ENCODE measurements at regions not wholly inside any gene's neighbourhood (a gene's known extent, or its start where the extent isn't known, plus 50 kb on each side); places are given as distances from the start of the nearest gene placed in this dataset.

DNA sequence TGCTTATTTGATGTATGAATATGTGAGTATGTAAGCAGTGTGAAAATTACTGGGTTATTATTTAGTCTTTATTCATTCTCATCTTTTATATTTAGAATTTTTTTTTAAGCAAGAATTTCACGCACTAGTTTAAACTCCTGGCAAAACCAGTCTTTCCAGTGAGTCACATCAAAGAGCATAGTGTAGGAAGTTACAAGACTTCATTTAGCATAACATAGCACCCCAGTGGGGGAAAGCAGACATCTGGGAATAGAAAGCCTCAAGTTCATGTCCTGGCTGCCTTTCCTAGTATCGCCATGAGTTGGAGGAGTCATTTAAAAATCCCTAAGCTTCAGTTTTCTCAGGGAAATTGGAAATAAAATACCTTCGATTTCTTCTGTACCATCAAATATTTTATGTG is 408.3 kb downstream of the NUP35 start:
- no peak overlapping the region for H3K4me2 ChIP-seq (ENCODE audit: insufficient read depth, low read length)
- CTCF ChIA-PET: no interaction called here
- TF ChIP-seq EZH2 (IDR thresholded peaks at IDR 0.05; ENCODE audit: borderline replicate concordance, low read depth, low read length, severe bottlenecking): no peak
- no peak for TF ChIP-seq MYC (IDR thresholded peaks at IDR 0.05; ENCODE audit: low read depth, low read length)
- TF ChIP-seq CTCF (IDR thresholded peaks at IDR 0.05; ENCODE audit: extremely low read depth in 1 of 2, insufficient read depth in 1 of 2, low read depth in 1 of 2, low read length in 2 of 2): no peak
- TF ChIP-seq POLR2A (IDR thresholded peaks at IDR 0.05; ENCODE audit: low read depth, low read length): no peak
- no peak for TF ChIP-seq GATA2 (IDR thresholded peaks at IDR 0.05; ENCODE audit: insufficient read depth, insufficient read length, low read depth, low read length)
- no peak for TF ChIP-seq MAX (IDR thresholded peaks at IDR 0.05; ENCODE audit: insufficient read depth, insufficient read length)
- no peaks in the 10 kb centered on the region for H3K27me3 ChIP-seq (ENCODE audit: control insufficient read depth in 2 of 2, insufficient read depth in 2 of 2, low read length in 2 of 2)
- no TSS peak for BruUV-seq (replicated peaks)
- no peaks in the 10 kb centered on the region for H4K20me1 ChIP-seq (replicated peaks; ENCODE audit: control insufficient read depth, extremely low read depth, insufficient read depth, low read length)
- DNase-seq (ENCODE audit: low read depth, low spot score): no peak
- H3K9ac ChIP-seq (replicated peaks; ENCODE audit: extremely low read depth, insufficient read depth, low read length): no peak overlapping the region
- no peaks in the 10 kb centered on the region for H3K36me3 ChIP-seq (ENCODE audit: control insufficient read depth in 2 of 2, extremely low read depth in 1 of 2, insufficient read depth in 2 of 2, low read length in 2 of 2)
- no peak for FAIRE-seq
- H3K79me2 ChIP-seq (ENCODE audit: control insufficient read depth, insufficient read depth, low read length): no peaks in the 10 kb centered on the region
- no peaks in the 10 kb centered on the region for H3K4me1 ChIP-seq (ENCODE audit: control insufficient read depth, extremely low read depth, insufficient read depth, low read length)
- no peak overlapping the region for H3K4me3 ChIP-seq (replicated peaks in 1 of 3; ENCODE audit: insufficient read depth in 1 of 3, low read depth in 1 of 3, low read length in 3 of 3)
- no peaks in the 10 kb centered on the region for H3K9me1 ChIP-seq (replicated peaks; ENCODE audit: control insufficient read depth, extremely low read depth, insufficient read depth, low read length)
- no peaks in the 10 kb centered on the region for H3K9me3 ChIP-seq (replicated peaks; ENCODE audit: control insufficient read depth, insufficient read depth, low read length)
- POLR2A ChIA-PET: no interaction called here
- intact Hi-C loops (cut with micrococcal nuclease) (loop anchor here (5.0 kb wide), 1 partner anchor 1900 kb away; no protein-coding TSS in a partner anchor), dilution Hi-C loops (cut with MboI; ENCODE audit: extremely low pct_ligation_motif_present, low sequenced_read_pairs) (no loop called here)
- H3K27ac ChIP-seq (ENCODE audit: insufficient read depth, low read depth, low read length): no peak overlapping the region
- no peak overlapping the region for H2AFZ ChIP-seq (ENCODE audit: low read depth, low read length)

DNA sequence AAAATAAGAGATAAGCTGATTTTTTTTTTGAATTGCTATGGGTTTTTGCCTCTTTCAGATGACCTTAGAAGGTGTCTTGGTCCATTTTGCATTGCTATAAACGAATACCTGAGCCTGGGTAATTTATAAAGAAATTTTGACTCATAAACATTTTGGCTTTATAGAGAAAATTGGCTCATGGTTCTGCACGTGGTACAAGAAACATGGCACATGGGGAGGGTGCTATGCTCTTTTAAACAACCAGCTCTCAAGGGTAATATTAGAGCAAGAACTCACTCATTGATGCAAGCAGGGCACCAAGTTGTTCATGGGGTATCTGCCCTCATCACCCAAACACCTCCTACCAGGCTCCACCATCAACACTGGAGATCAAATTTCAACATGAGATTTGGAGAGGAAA is 408.8 kb downstream of the NUP35 start:
- intact Hi-C loops (cut with micrococcal nuclease): loop anchor here (5.0 kb wide), 1 partner anchor 1899 kb away; no protein-coding TSS in a partner anchor
- no TSS peak for BruUV-seq (replicated peaks)

More for the DNA sequence above, 408.8 kb downstream of the NUP35 start:
- H3K4me1 ChIP-seq (ENCODE audit: control insufficient read depth, extremely low read depth, insufficient read depth, low read length): no peaks in the 10 kb centered on the region
- no peak overlapping the region for H3K4me3 ChIP-seq (replicated peaks in 1 of 3; ENCODE audit: insufficient read depth in 1 of 3, low read depth in 1 of 3, low read length in 3 of 3)
- no peaks in the 10 kb centered on the region for H3K79me2 ChIP-seq (ENCODE audit: control insufficient read depth, insufficient read depth, low read length)
- FAIRE-seq (no peak), DNase-seq (ENCODE audit: low read depth, low spot score) (no peak)
- TF ChIP-seq EZH2 (IDR thresholded peaks at IDR 0.05; ENCODE audit: borderline replicate concordance, low read depth, low read length, severe bottlenecking) (no peak), POLR2A (IDR thresholded peaks at IDR 0.05; ENCODE audit: low read depth, low read length) (no peak), CTCF (IDR thresholded peaks at IDR 0.05; ENCODE audit: extremely low read depth in 1 of 2, insufficient read depth in 1 of 2, low read depth in 1 of 2, low read length in 2 of 2) (no peak), JUN (IDR thresholded peaks at IDR 0.05; ENCODE audit: borderline replicate concordance, insufficient read depth, insufficient read length, low read depth) (no peak)
- no peaks in the 10 kb centered on the region for H3K9me3 ChIP-seq (replicated peaks; ENCODE audit: control insufficient read depth, insufficient read depth, low read length)
- POLR2A ChIA-PET: no interaction called here
- no peak overlapping the region for H3K9ac ChIP-seq (replicated peaks; ENCODE audit: extremely low read depth, insufficient read depth, low read length)
- CTCF ChIA-PET: no interaction called here
- dilution Hi-C loops (cut with MboI; ENCODE audit: extremely low pct_ligation_motif_present, low sequenced_read_pairs): no loop called here
- H3K4me2 ChIP-seq (ENCODE audit: insufficient read depth, low read length): no peak overlapping the region
- no peaks in the 10 kb centered on the region for H3K9me1 ChIP-seq (replicated peaks; ENCODE audit: control insufficient read depth, extremely low read depth, insufficient read depth, low read length)
- no peak overlapping the region for H3K27ac ChIP-seq (ENCODE audit: insufficient read depth, low read depth, low read length)
- H2AFZ ChIP-seq (ENCODE audit: low read depth, low read length): no peak overlapping the region
- H4K20me1 ChIP-seq (replicated peaks; ENCODE audit: control insufficient read depth, extremely low read depth, insufficient read depth, low read length): no peaks in the 10 kb centered on the region
- no peaks in the 10 kb centered on the region for H3K27me3 ChIP-seq (ENCODE audit: control insufficient read depth in 2 of 2, insufficient read depth in 2 of 2, low read length in 2 of 2)
- no peaks in the 10 kb centered on the region for H3K36me3 ChIP-seq (ENCODE audit: control insufficient read depth in 2 of 2, extremely low read depth in 1 of 2, insufficient read depth in 2 of 2, low read length in 2 of 2)

Measured in endothelial cell of umbilical vein (primary cell).